ENCODE measurements at regions not wholly inside any gene's neighbourhood (a gene's known extent, or its start where the extent isn't known, plus 50 kb on each side); places are given as distances from the start of the nearest gene placed in this dataset.
"Not testable (repeated sequence)": the region's sequence is repeated elsewhere in the genome, so short reads cannot be mapped to it uniquely, and the experiment has no call there.

GRCh38 chr5:158064334-158065123 is 205.6 kb upstream of the CLINT1 start:
- DNase-seq (ENCODE audit: low read depth, low spot score): no peak

- no peak for DNase-seq (ENCODE audit: low read depth, low spot score)
Measured at GRCh38 chr5:158063052-158063451, 204.1 kb upstream of the CLINT1 start.

GRCh38 chr5:158061451-158061850 is 202.5 kb upstream of the CLINT1 start:
- no peak for DNase-seq (ENCODE audit: low read depth, low spot score)

GRCh38 chr5:158060212-158060611 is 201.3 kb upstream of the CLINT1 start:
- DNase-seq (ENCODE audit: low read depth, low spot score): no peak

GRCh38 chr5:158058208-158059120 is 199.5 kb upstream of the CLINT1 start:
- no peak for DNase-seq (ENCODE audit: low read depth, low spot score)

- no peak for DNase-seq (ENCODE audit: low read depth, low spot score)
Measured at GRCh38 chr5:158056130-158056825, 197.3 kb upstream of the CLINT1 start.

- DNase-seq (ENCODE audit: low read depth, low spot score): no peak
Measured at GRCh38 chr5:158055111-158055501, 196.2 kb upstream of the CLINT1 start.

- DNase-seq (ENCODE audit: low read depth, low spot score): no peak
Measured at GRCh38 chr5:158054223-158055110, 195.5 kb upstream of the CLINT1 start.

GRCh38 chr5:158051036-158051435 is 192.1 kb upstream of the CLINT1 start:
- DNase-seq (ENCODE audit: low read depth, low spot score): no peak

- no peak for DNase-seq (ENCODE audit: low read depth, low spot score)
Measured at GRCh38 chr5:158050421-158050820, 191.5 kb upstream of the CLINT1 start.

- DNase-seq (ENCODE audit: low read depth, low spot score): no peak
Measured at GRCh38 chr5:158049459-158049858, 190.5 kb upstream of the CLINT1 start.

GRCh38 chr5:158045696-158046095 is 186.8 kb upstream of the CLINT1 start:
- DNase-seq (ENCODE audit: low read depth, low spot score): no peak

GRCh38 chr5:158039911-158040347 is 181.0 kb upstream of the CLINT1 start:
- DNase-seq (ENCODE audit: low read depth, low spot score): no peak

GRCh38 chr5:158039441-158039840 is 180.5 kb upstream of the CLINT1 start:
- DNase-seq (ENCODE audit: low read depth, low spot score): no peak

- DNase-seq (ENCODE audit: low read depth, low spot score): not testable (repeated sequence)
Measured at GRCh38 chr5:158036983-158037595, 178.1 kb upstream of the CLINT1 start.

- not testable (repeated sequence) for DNase-seq (ENCODE audit: low read depth, low spot score)
Measured at GRCh38 chr5:158034586-158034985, 175.6 kb upstream of the CLINT1 start.

- DNase-seq (ENCODE audit: low read depth, low spot score): no peak
Measured at GRCh38 chr5:158033724-158034123, 174.8 kb upstream of the CLINT1 start.

- DNase-seq (ENCODE audit: low read depth, low spot score): no peak
Measured at GRCh38 chr5:158033076-158033475, 174.1 kb upstream of the CLINT1 start.

- DNase-seq (ENCODE audit: low read depth, low spot score): no peak
Measured at GRCh38 chr5:158032246-158032645, 173.3 kb upstream of the CLINT1 start.

Data from activated CD4-positive, CD25-positive, alpha-beta regulatory T cell treated with anti-CD3 and anti-CD28 coated beads, Interleukin-2, amount 50 U/mL, for 16 hours (primary cell).